Testis (tissue), 2 donors: ENCODE measurements at regions not wholly inside any gene's neighbourhood (a gene's known extent, or its start where the extent isn't known, plus 50 kb on each side); places are given as distances from the start of the nearest gene placed in this dataset.

Experiments
- DNase-seq: peaks from one replicate; pipeline ENCODE4 v3.0.0-alpha.2; 2019
- H3K27ac ChIP-seq, 2 donors: fragments of 200-600 bp; sonication (generic); one replicate each; pipeline ENCODE4 v1.5.1; 2019
- H3K27me3 ChIP-seq: fragments of 200-600 bp; sonication (generic); one replicate; pipeline ENCODE4 v1.5.1; 2019
- H3K36me3 ChIP-seq: fragments of 200-600 bp; sonication (generic); one replicate; pipeline ENCODE4 v1.5.1; 2017; ENCODE audit warnings: low read depth; ENCODE audit errors: missing control alignments
- H3K4me1 ChIP-seq: fragments of 200-600 bp; sonication (generic); one replicate; pipeline ENCODE4 v1.5.1; 2019
- H3K4me3 ChIP-seq, 2 donors: fragments of 200-600 bp; sonication (generic); one replicate each; pipeline ENCODE4 v1.5.1; 2017 to 2019
- H3K9me3 ChIP-seq: fragments of 200-600 bp; sonication (generic); one replicate; pipeline ENCODE4 v1.5.1; 2017
- POLR2A ChIP-seq: fragments of 450-650 bp; IDR thresholded peaks from one replicate; pipeline ENCODE4 v1.6.1; 2017; ENCODE audit warnings: antibody characterized with exemption, mild to moderate bottlenecking, moderate library complexity
- WGBS, 2 donors: methylation state at CpG; one replicate each; pipeline ENCODE4 v1.1.5; 2018; 5-methylcytosine and 5-hydroxymethylcytosine counted together
- intact Hi-C: fragments of 100-400 bp; cut with DNase I; formaldehyde crosslinking; loops from one replicate; pipeline ENCODE4 v1.15.1; 2023; ENCODE audit warnings: low total_unique reads
- TF ChIP-seq, protein P1 (sequence below), 3 experiments: fragments of 450-650 bp in 2 of 3; fragments of 200-600 bp in 1 of 3; sonication (generic) in 1 of 3; IDR thresholded peaks; one replicate each; pipeline ENCODE4 v1.5.1; 2016 to 2019; ENCODE audit warnings: antibody characterized with exemption in 3 of 3, mild to moderate bottlenecking in 2 of 3, moderate library complexity in 1 of 3

- Histone ChIP-seq H3K4me3 (no peak overlapping the region), H3K9me3 (no peaks in the 10 kb centered on the region), H3K36me3 (no peaks in the 10 kb centered on the region), H3K27me3 (no peaks in the 10 kb centered on the region), H3K27ac (no peak overlapping the region), H3K4me1 (no peaks in the 10 kb centered on the region)
- WGBS, 2 donors: 85 to 97% methylated on average over 3 to 7 of the region's 7 CpGs
- intact Hi-C loops: no loop called here
- DNase-seq: no peak
- TF ChIP-seq, protein P1, sequence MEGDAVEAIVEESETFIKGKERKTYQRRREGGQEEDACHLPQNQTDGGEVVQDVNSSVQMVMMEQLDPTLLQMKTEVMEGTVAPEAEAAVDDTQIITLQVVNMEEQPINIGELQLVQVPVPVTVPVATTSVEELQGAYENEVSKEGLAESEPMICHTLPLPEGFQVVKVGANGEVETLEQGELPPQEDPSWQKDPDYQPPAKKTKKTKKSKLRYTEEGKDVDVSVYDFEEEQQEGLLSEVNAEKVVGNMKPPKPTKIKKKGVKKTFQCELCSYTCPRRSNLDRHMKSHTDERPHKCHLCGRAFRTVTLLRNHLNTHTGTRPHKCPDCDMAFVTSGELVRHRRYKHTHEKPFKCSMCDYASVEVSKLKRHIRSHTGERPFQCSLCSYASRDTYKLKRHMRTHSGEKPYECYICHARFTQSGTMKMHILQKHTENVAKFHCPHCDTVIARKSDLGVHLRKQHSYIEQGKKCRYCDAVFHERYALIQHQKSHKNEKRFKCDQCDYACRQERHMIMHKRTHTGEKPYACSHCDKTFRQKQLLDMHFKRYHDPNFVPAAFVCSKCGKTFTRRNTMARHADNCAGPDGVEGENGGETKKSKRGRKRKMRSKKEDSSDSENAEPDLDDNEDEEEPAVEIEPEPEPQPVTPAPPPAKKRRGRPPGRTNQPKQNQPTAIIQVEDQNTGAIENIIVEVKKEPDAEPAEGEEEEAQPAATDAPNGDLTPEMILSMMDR (IDR thresholded peaks at IDR 0.05): no peak
- TF ChIP-seq POLR2A: no peak
Measured at GRCh38 chr4:106609917-106610316, 241.3 kb upstream of the GIMD1 start.

DNA sequence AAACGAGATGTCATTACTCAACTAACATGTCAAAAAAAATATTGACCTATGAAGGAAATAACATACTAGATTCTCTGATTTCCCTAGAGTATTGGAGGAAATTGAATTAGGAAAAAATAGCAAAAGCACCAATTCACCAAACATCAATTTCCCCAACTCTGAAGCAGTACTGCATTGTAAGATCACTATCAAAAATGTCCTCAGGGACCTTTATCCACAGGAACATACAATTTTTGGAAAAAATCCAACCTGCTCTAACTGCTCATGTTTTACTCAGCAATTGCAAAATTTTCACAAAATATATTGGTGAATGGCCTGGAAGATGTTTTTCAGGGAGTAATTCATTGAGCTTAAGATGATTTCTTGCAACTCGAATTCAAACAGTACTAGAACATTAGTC is 239.0 kb upstream of the GIMD1 start:
- no peaks in the 10 kb centered on the region for H3K36me3 ChIP-seq
- H3K27me3 ChIP-seq: no peaks in the 10 kb centered on the region
- DNase-seq: no peak
- H3K9me3 ChIP-seq: no peaks in the 10 kb centered on the region
- whole genome bisulfite sequencing, 2 donors: 69 to 76% methylated on average over 2 of the region's 2 CpGs
- no peak for TF ChIP-seq POLR2A
- TF ChIP-seq, protein P1 (IDR thresholded peaks at IDR 0.05): no peak
- intact Hi-C loops: no loop called here
- no peak overlapping the region for H3K4me3 ChIP-seq
- no peak overlapping the region for H3K27ac ChIP-seq
- H3K4me1 ChIP-seq: no peaks in the 10 kb centered on the region

- WGBS, 2 donors: 88 to 95% methylated on average over 4 of the region's 4 CpGs
- TF ChIP-seq, protein P1 (IDR thresholded peaks at IDR 0.05): no peak
- no peak for TF ChIP-seq POLR2A
Measured at GRCh38 chr4:106604319-106605051, 235.9 kb upstream of the GIMD1 start.

DNA sequence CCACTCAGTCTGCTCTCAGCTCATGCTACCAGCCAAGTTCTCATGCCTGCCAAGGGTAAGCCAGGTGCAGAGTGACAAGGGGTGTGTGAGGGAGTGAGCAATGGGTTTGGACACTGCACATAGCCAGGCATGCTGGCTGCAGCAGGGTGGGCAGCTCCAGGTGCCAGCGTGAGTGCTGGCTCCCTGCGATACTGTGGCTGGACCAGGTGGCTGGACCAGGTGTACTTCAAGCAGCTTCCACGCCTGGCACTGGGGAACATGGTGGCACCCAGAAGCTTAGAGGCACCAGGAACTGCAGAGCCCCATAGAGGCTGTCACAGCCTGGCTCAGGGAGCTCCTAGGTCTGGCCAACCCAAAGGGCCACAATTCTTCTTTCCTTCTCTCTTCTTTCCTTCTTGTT is 234.9 kb upstream of the GIMD1 start:
- no peaks in the 10 kb centered on the region for H3K4me1 ChIP-seq
- H3K4me3 ChIP-seq: no peak overlapping the region
- no peaks in the 10 kb centered on the region for H3K36me3 ChIP-seq
- WGBS, 2 donors: 88 to 92% methylated on average over 1 to 3 of the region's 3 CpGs
- H3K27me3 ChIP-seq: no peaks in the 10 kb centered on the region
- no peaks in the 10 kb centered on the region for H3K9me3 ChIP-seq
- TF ChIP-seq, protein P1 (IDR thresholded peaks at IDR 0.05): no peak
- no peak for TF ChIP-seq POLR2A
- H3K27ac ChIP-seq: no peak overlapping the region
- DNase-seq: no peak
- intact Hi-C loops: no loop called here

More at GRCh38 chr4:106604319-106605051, 235.9 kb upstream of the GIMD1 start:
- DNase-seq: no peak
- H3K27me3 ChIP-seq: no peaks in the 10 kb centered on the region
- no peak overlapping the region for H3K27ac ChIP-seq
- H3K4me3 ChIP-seq: no peak overlapping the region
- H3K9me3 ChIP-seq: no peaks in the 10 kb centered on the region
- intact Hi-C loops: no loop called here
- H3K4me1 ChIP-seq: no peaks in the 10 kb centered on the region
- H3K36me3 ChIP-seq: no peaks in the 10 kb centered on the region

GRCh38 chr4:106602711-106603110 is 234.1 kb upstream of the GIMD1 start:
- Histone ChIP-seq H3K4me1 (no peaks in the 10 kb centered on the region), H3K27ac (no peak overlapping the region), H3K4me3 (no peak overlapping the region), H3K36me3 (no peaks in the 10 kb centered on the region), H3K9me3 (no peaks in the 10 kb centered on the region), H3K27me3 (no peaks in the 10 kb centered on the region)
- 76 to 94% methylated on average over 2 of the region's 2 CpGs for whole genome bisulfite sequencing, 2 donors
- intact Hi-C loops: no loop called here
- no peak for TF ChIP-seq POLR2A
- TF ChIP-seq, protein P1 (IDR thresholded peaks at IDR 0.05): no peak
- no peak for DNase-seq
